ENCODE measurements at regions not wholly inside any gene's neighbourhood (a gene's known extent, or its start where the extent isn't known, plus 50 kb on each side); places are given as distances from the start of the nearest gene placed in this dataset.

DNA sequence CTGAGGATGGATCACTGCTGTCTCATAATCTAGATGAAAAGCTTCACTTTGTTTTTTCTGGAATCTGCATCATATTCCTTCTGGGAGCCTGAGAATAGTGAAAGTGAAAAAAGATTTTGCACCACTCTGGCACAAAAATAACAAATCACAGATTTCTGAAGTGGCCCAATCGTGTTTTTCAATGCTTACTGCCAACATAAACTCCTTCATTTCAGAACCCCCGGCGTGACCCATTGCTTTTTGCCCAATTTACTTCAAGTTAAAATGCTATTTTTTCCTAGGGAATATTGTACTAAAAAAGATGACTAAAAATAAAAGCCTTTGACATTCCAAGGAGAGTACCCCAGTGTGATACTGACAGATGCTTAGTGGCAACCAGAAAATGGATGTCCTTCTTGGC is 53.7 kb upstream of the ANK3 start:
- Histone ChIP-seq H3K27ac (ENCODE audit: low read depth, low read length) (no peak overlapping the region), H3K27me3 (ENCODE audit: control insufficient read depth, insufficient read depth, low read length) (no peaks in the 10 kb centered on the region), H3K4me3 (ENCODE audit: low read depth, low read length) (no peak overlapping the region), H3K9me3 (ENCODE audit: control insufficient read depth, insufficient read depth, low read length) (no peaks in the 10 kb centered on the region), H3K4me1 (ENCODE audit: control insufficient read depth, insufficient read depth, low read length) (no peaks in the 10 kb centered on the region), H3K36me3 (ENCODE audit: control insufficient read depth, insufficient read depth, low read length) (no peaks in the 10 kb centered on the region)
- WGBS (ENCODE audit: insufficient coverage): no CpG with 5 or more reads among the region's 3 CpGs
- peak in 1 of 6 donors; percentile 60 for DNase-seq (ENCODE audit: low read depth in 4 of 6, low spot score in 6 of 6)

DNA sequence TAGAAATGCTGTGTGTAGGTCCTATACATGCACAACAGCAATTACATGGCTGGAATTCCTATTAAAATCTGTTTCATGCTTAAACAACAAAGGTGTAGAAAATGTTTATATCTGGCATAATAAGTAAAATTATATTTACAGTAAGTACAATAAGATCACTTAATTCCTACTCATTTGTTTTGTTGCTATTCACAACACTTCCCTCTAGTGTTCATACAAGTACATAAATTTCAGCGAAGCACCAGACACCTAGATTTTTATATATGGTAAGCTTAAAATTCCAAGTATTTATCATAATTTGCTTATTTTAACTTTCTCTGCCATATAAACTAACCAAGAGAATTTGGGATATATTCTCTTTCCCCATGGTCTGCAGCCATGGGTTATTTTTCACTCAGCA is 51.8 kb upstream of the ANK3 start:
- H3K27ac ChIP-seq (ENCODE audit: low read depth, low read length): no peak overlapping the region
- WGBS (ENCODE audit: insufficient coverage): no CpG with 5 or more reads among the region's 1 CpG
- H3K4me1 ChIP-seq (ENCODE audit: control insufficient read depth, insufficient read depth, low read length): no peaks in the 10 kb centered on the region
- no peaks in the 10 kb centered on the region for H3K9me3 ChIP-seq (ENCODE audit: control insufficient read depth, insufficient read depth, low read length)
- no peaks in the 10 kb centered on the region for H3K36me3 ChIP-seq (ENCODE audit: control insufficient read depth, insufficient read depth, low read length)
- DNase-seq (ENCODE audit: low read depth in 4 of 6, low spot score in 6 of 6): peak in 1 of 6 donors; percentile 57
- no peak overlapping the region for H3K4me3 ChIP-seq (ENCODE audit: low read depth, low read length)
- H3K27me3 ChIP-seq (ENCODE audit: control insufficient read depth, insufficient read depth, low read length): no peaks in the 10 kb centered on the region

DNA sequence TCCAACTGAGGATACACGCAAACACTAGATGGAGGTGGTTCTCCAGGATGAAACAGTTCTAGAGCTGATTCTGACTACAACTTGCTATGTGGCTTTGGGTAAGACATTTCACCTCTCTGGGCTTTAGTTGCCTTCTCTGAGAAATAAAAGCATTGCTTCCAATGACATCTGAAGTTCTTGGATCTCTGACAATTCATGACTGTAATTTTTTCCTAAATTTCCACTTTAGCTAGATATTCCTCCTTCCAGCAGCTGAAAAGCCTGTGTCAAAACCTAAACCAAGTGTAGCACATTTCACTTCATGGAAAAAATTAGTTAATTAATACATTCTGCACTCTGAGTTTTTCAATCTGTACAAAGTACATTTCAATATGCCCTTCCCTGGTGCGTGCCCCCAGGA is 50.0 kb upstream of the ANK3 start:
- H3K27ac ChIP-seq (ENCODE audit: low read depth, low read length): no peak overlapping the region
- no peak overlapping the region for H3K4me3 ChIP-seq (ENCODE audit: low read depth, low read length)
- H3K9me3 ChIP-seq (ENCODE audit: control insufficient read depth, insufficient read depth, low read length): no peaks in the 10 kb centered on the region
- DNase-seq (ENCODE audit: low read depth in 4 of 6, low spot score in 6 of 6): no peak
- WGBS (ENCODE audit: insufficient coverage): 100% methylated on average over 1 of the region's 2 CpGs
- no peaks in the 10 kb centered on the region for H3K27me3 ChIP-seq (ENCODE audit: control insufficient read depth, insufficient read depth, low read length)
- H3K4me1 ChIP-seq (ENCODE audit: control insufficient read depth, insufficient read depth, low read length): no peaks in the 10 kb centered on the region
- no peaks in the 10 kb centered on the region for H3K36me3 ChIP-seq (ENCODE audit: control insufficient read depth, insufficient read depth, low read length)

Data from spinal cord (tissue), 9 donors.